Ramos (cell line): ENCODE measurements at regions not wholly inside any gene's neighbourhood (a gene's known extent, or its start where the extent isn't known, plus 50 kb on each side); places are given as distances from the start of the nearest gene placed in this dataset.
"Not testable (repeated sequence)": the region's sequence is repeated elsewhere in the genome, so short reads cannot be mapped to it uniquely, and the experiment has no call there.

Experiments used
- in situ Hi-C: fragments of 300-500 bp; cut with MboI; formaldehyde crosslinking; loops from one replicate; pipeline ENCODE4 v1.14.3; 2022; ENCODE audit warnings: low sequenced_read_pairs; ENCODE audit not compliant: unreplicated experiment

DNA sequence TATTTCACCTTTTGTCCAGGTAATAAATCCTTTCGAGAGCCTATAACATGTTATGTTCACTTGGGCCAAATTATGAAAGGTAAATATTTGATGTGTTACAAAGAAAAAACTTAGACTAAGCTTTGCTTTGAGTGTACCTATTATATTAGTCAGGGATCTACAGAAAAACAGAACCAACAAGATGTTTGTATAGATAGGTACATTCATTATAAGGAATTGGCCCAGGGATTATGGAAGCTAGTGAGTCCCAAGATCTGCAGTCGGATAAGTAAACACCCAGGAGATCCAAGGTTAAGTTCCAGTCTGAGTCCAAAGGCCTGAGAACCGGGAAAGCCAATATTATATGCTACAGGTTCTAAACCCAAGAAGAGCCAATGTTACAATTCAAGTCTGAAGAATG lies 234.5 kb downstream of the NRIP1 start:
- in situ Hi-C loops = no loop called here

DNA sequence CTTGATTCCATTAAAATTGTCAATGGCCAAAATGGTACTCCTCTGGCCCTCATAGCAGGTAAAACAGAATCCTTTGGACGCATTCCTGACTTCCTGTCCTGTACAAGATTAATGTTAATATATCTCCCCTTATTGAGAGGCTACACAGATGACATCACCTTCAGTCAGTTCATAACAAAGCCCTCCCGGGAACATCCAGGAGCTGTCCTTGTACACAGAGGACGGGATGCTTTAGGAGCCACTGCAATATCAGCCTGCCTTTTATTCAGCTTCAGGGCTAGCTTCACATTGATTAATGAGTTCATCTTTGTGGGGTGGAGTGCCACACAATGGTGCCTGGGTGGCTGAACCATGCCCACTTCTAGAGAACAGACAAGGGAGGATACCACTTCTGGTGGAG lies 235.1 kb downstream of the NRIP1 start:
- in situ Hi-C loops = no loop called here

DNA sequence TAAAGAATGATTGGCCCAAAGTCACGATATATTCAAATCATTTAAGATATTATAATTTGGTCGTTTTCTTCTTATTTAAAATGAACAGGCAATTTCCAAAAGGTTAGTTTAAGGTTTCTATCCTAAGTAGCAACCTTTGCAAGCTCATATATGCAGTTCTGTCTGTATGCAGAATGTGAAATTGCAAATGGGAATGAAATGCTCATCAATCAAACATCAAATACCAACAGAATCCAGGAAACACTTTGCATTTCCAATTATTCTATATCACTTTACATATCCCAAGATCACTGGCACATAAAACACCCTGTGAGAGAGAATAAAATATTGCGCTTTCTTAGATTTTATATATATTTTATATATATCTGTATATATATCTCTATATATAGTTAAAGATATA lies 237.3 kb downstream of the NRIP1 start:
- in situ Hi-C loops = no loop called here

GRCh38 chr21:14826630-14827029 lies 238.2 kb downstream of the NRIP1 start:
- in situ Hi-C loops = no loop called here

- in situ Hi-C loops = no loop called here
Observed at GRCh38 chr21:14825514-14825974, 239.3 kb downstream of the NRIP1 start.

DNA sequence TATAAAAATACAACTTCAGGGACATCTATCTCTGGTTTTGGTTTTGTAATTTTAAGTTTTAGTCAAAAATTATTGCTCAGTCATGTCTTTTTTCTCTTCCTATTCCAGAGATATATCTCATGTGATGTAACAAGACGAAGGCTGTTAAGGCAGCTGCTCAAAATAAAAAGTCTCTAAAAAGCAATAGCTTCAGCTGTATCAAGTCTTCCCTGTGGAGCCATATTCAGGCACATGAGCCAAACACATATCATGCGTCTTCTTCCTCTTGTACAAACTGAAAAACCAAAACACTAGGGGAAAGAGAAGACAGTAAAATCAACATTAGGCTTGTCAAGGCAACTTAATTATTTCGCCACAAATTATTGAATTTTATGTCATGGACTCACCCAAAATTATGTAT lies 240.7 kb downstream of the NRIP1 start:
- in situ Hi-C loops = no loop called here

- in situ Hi-C loops = no loop called here
Observed at GRCh38 chr21:14817311-14817710, 247.5 kb downstream of the NRIP1 start.

DNA sequence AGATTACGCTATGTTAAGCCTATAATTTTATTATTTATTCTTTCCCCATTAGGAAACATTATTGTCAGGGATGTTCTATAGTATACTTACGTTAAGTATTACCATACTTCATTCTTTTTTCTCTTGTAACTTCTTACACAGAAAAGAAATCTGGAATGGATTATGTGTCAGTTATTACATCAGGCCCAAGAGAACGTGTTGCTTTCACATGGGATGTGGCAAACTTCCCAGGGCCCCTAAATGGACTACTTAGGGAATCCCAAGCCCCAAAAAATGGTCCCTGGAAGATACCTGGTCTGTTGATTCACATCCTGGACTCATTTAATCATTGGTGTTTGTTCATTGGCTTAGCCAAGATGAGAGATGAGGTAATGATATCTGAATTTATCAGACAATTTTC lies 249.8 kb downstream of the NRIP1 start:
- in situ Hi-C loops = no loop called here

- in situ Hi-C loops = no loop called here
Observed at GRCh38 chr21:14814282-14814681, 250.5 kb downstream of the NRIP1 start.

DNA sequence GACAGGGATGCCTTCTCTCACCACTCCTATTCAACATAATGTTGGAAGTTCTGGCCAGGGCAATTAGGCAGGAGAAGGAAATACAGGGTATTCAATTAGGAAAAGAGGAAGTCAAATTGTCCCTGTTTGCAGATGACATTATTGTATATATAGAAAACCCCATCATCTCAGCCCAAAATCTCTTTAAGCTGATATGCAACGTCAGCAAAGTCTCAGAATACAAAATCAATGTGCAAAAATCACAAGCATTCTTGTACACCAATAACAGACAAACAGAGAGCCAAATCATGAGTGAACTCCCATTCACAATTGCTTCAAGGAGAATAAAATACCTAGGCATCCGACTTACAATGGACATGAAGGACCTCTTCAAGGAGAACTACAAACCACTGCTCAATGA lies 258.1 kb upstream of the SAMSN1 start:
- in situ Hi-C loops = not testable (repeated sequence)

- in situ Hi-C loops = no loop called here
Observed at GRCh38 chr21:14797543-14797942, 251.4 kb upstream of the SAMSN1 start.

- in situ Hi-C loops = no loop called here
Observed at GRCh38 chr21:14787312-14787711, 241.2 kb upstream of the SAMSN1 start.

DNA sequence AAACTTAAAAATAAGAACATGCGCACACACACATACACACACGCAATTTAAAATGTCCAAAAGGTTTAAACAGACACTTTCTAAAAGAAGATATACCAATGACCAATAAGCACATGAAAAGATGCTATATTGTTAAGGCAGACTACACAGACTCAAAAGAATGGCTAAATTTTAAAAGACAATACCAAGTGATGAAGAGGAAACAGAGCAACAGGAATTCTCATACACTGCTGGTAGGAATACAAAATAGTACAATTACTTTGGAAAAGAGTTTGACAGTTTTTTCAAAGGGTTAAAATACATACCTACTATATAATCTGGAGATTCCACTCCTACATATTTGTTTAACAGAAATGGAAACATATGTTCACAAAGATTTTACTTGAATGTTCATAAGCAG lies 239.6 kb upstream of the SAMSN1 start:
- in situ Hi-C loops = no loop called here

DNA sequence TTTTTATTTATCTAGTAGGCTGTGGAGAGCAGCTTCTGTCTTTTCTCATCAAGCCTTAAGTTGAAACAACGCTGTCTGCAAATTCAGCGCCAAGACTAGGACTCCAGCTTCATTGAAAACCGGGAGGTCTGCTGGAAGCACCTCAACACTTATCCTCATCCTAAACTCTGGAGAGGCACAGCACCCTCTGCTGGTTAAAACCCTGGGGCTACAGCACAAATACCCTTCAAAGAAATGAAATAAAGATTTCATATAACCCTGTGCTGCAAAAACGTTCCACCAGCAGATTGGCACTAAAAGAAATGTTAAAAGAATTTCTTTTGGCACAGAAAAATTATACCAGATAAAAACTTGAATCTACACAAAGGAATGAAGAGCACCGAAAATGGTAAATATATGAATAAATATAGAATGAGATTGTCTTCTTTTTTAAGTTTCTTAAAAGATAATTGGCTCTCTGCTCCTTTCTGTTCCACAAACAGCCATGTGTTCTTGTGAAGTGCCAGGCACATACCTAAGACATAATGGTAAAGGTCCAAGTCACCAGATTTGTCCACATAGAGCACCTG lies 227.7 kb upstream of the SAMSN1 start:
- in situ Hi-C loops = no loop called here

DNA sequence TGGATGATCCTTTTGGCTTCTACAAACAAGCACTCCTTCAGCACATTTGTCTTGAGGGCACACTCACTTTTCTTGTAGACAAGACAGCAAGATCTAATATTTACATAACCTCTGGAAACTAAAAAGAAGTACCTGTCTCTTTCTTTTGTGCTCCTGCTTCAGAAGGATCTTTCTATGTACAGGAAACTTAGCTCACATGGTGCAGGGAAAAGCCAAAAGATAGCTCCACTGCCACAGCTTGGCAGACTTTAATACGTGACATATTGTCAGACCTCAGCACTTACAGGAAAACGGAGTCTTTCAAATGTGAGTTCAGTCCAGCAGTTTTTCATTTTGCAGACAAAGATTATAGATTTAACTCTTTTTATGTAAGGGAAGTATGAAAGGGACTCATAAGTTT lies 225.5 kb upstream of the SAMSN1 start:
- in situ Hi-C loops = no loop called here

- in situ Hi-C loops = no loop called here
Observed at GRCh38 chr21:14768042-14768441, 221.9 kb upstream of the SAMSN1 start.

GRCh38 chr21:14767192-14767852 lies 221.2 kb upstream of the SAMSN1 start:
- in situ Hi-C loops = no loop called here

DNA sequence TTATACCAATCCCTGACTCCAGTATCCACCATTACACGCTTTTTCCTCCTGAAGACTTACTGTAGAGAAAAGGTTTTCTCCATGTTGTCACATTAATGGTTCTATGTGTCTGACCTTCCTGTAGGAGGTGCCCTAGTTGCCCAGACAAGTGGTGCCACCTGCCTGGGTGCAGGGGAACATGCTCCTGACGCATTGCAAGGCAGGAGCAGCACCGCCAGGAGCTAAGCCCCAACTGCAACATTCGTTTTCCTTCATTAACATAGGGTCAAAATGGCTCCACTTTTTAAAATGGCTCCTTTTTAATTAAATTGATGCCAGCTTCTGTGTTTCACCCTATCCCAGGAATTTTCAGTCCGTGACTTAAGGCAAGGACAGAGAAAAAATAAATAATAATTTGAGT lies 220.1 kb upstream of the SAMSN1 start:
- in situ Hi-C loops = no loop called here

DNA sequence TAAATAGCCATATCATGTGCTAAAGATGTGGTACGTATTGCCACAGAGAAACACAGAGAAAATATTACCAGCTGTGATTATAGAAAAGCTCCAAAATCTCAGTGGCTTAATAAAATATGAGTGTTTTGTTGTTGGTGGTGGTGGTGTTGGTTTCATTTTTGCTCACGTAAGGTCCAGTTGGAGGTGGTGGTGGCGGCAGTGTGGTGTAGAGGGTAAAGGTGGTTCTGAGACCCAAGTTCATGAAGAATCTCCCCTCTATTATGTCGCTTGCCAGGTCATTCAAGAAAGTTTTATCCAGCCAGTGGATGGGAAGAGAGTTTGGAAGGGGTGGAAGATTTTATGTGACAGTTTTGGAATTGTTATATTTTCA lies 217.6 kb upstream of the SAMSN1 start:
- in situ Hi-C loops = no loop called here

DNA sequence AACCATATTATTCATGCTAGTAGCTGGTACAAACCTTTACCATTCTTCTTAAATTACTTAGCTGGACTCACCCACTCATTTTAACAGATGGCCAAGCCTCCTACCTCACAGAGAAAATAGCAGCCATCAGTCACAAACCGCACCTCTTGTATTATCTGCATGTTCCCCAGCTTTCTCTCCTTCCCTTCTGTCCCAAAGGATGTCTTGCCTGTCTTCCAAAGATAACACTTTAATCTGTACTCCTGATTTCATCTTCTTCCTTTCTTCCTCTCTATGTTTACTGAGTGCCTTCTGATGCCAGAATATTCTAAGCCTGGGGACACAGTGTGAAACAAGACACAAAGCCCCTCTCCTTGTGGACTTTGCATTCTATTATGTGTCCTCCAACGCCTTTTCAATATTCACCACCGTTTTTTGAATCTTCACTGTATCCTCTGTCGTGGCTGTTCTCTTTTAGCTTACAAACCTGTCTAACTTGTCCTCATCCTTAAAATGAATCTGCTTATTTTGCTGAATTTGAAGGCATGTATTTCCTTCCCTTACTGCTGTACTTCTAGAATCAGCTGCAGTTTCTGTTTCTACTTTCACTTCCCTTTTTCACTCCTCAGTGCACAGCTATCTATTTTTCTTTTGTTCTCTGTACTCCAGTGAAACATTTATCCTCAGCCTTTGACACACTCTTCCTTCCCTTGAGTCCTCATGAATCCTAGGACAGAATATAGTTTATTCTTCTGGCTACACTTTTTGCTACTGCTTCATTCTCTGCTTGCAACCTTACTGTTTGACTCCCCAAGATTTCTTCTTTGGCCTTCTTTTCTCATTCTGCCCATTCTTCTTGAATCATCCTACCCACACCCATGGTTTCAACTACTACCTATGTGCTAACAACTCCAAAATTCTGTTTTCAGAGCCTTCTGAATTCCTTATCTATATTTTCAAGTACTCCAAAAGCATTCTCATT lies 216.9 kb upstream of the SAMSN1 start:
- in situ Hi-C loops = no loop called here

DNA sequence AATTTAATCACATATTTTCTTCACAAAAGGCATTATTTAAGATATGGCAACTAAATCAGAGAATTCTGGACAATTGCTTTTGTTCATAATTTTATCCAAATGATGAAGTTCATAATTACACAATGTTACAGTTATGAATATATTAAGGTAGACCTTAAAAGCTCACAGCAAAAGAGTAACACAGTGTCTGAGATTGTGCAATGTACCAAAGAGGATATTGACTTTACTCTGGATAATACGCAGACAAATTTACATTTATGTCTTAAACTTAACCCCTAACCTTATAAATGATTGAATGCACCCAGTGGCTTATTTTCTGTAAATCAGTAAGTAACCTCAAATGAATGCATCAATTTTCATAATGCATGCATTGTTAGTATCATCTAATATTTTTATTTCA lies 216.2 kb upstream of the SAMSN1 start:
- in situ Hi-C loops = no loop called here
